SK-N-SH (cell line): ENCODE measurements at regions not wholly inside any gene's neighbourhood (a gene's known extent, or its start where the extent isn't known, plus 50 kb on each side); places are given as distances from the start of the nearest gene placed in this dataset.

Experiments
- CTCF ChIA-PET: fragments of 300-600, 350-600 bp; formaldehyde crosslinking; extraction: SDS; loops from one replicate; lab custom pipeline; 2021; lab: Yijun Ruan, JAX
- POLR2A ChIA-PET: fragments of 350-600 bp; sonication (Branson Sonifier 250); formaldehyde crosslinking; extraction: SDS; loops from one replicate; lab custom pipeline; 2020; ENCODE audit warnings: antibody characterized with exemption, inconsistent platforms; lab: Yijun Ruan, JAX
- DNase-seq: peaks from one replicate; pipeline ENCODE4 v3.0.0; 2012
- H2AFZ ChIP-seq: fragments of 200-600 bp; sonication (generic); 2 replicates; pipeline ENCODE4 v1.8.1; 2016; ENCODE audit warnings: antibody characterized with exemption, mild to moderate bottlenecking, low read depth
- H3F3A ChIP-seq: fragments of 200-600 bp; sonication (generic); replicated peaks from 2 replicates; pipeline ENCODE3; 2016; ENCODE audit warnings: antibody characterized with exemption, mild to moderate bottlenecking; ENCODE audit not compliant: insufficient read depth
- H3K27ac ChIP-seq, 2 experiments: fragments of 200-500 bp in 1 of 2; fragments of 200-600 bp in 1 of 2; sonication (Bioruptor generic) in 1 of 2; sonication (generic), shearing (Covaris generic) in 1 of 2; 2 replicates each; pipeline versions ENCODE4 v1.5.1 to v1.6.1; 2014 to 2016; ENCODE audit warnings: low read depth in 2 of 2, inconsistent platforms in 1 of 2, low read length in 1 of 2, mild to moderate bottlenecking in 1 of 2, mixed read lengths in 1 of 2
- H3K27me3 ChIP-seq: fragments of 200-600 bp; sonication (generic), shearing (Covaris generic); 2 replicates; pipeline ENCODE4 v1.6.1; 2016; ENCODE audit warnings: mixed run types; ENCODE audit not compliant: insufficient read depth
- H3K36me3 ChIP-seq, 2 experiments: fragments of 200-500 bp in 1 of 2; fragments of 200-600 bp in 1 of 2; sonication (Bioruptor generic) in 1 of 2; sonication (generic) in 1 of 2; replicated peaks in 1 of 2; 2 replicates each; pipeline versions ENCODE3 to v1.5.1; 2014 to 2016; ENCODE audit warnings: low read length in 1 of 2, mild to moderate bottlenecking in 1 of 2; ENCODE audit not compliant: insufficient read depth in 2 of 2, control insufficient read depth in 1 of 2
- H3K4me1 ChIP-seq, 2 experiments: fragments of 200-500 bp in 1 of 2; fragments of 200-600 bp in 1 of 2; sonication (Bioruptor generic) in 1 of 2; sonication (generic), shearing (Covaris generic) in 1 of 2; 2 replicates each; pipeline versions ENCODE4 v1.5.1 to v1.6.1; 2014 to 2016; ENCODE audit warnings: low read depth in 1 of 2, low read length in 1 of 2, mixed run types in 1 of 2; ENCODE audit not compliant: insufficient read depth in 2 of 2, control insufficient read depth in 1 of 2
- H3K4me2 ChIP-seq: fragments of 200-600 bp; sonication (generic), shearing (Covaris generic); 2 replicates; pipeline ENCODE4 v1.6.1; 2017; ENCODE audit warnings: mixed run types
- H3K4me3 ChIP-seq, 2 experiments: fragments of 200-500 bp in 1 of 2; fragments of 200-600 bp in 1 of 2; sonication (Bioruptor generic) in 1 of 2; sonication (generic), shearing (Covaris generic) in 1 of 2; 2 replicates each; pipeline versions ENCODE4 v1.5.1 to v1.8.1; 2014 to 2016; ENCODE audit warnings: low read depth in 2 of 2, inconsistent platforms in 1 of 2, low read length in 1 of 2, mild to moderate bottlenecking in 1 of 2, mixed read lengths in 1 of 2, moderate library complexity in 1 of 2
- H3K79me2 ChIP-seq: fragments of 200-600 bp; sonication (generic); 2 replicates; pipeline ENCODE4 v1.8.1; 2017; ENCODE audit warnings: mild to moderate bottlenecking; ENCODE audit not compliant: insufficient read depth
- H3K9ac ChIP-seq: fragments of 200-600 bp; sonication (generic); 2 replicates; pipeline ENCODE4 v1.6.1; 2017; ENCODE audit warnings: mixed run types
- H3K9me2 ChIP-seq: fragments of 200-600 bp; sonication (generic); 2 replicates; pipeline ENCODE4 v1.6.1; 2017; ENCODE audit warnings: mixed run types
- H3K9me3 ChIP-seq: fragments of 200-600 bp; sonication (generic); 2 replicates; pipeline ENCODE4 v1.6.1; 2017; ENCODE audit warnings: mixed run types, mild to moderate bottlenecking, moderate library complexity
- H4K20me1 ChIP-seq: fragments of 200-600 bp; sonication (generic); 2 replicates; pipeline ENCODE4 v1.6.1; 2017; ENCODE audit warnings: mild to moderate bottlenecking, mixed run types; ENCODE audit not compliant: insufficient read depth
- CTCF ChIP-seq: fragments of 200-600 bp; sonication (generic); IDR thresholded peaks from 2 replicates; pipeline ENCODE4 v1.6.1; 2017; ENCODE audit warnings: antibody characterized with exemption, mild to moderate bottlenecking, moderate library complexity
- ELF1 ChIP-seq: IDR thresholded peaks from 2 replicates; pipeline ENCODE4 v1.4.0; 2012
- EZH2phosphoT487 ChIP-seq: fragments of 200-600 bp; sonication (generic); IDR thresholded peaks from 2 replicates; pipeline ENCODE4 v1.6.1; 2017; ENCODE audit warnings: low read depth, mixed run types, mild to moderate bottlenecking, antibody characterized with exemption, moderate library complexity, borderline replicate concordance
- FOSL2 ChIP-seq: IDR thresholded peaks from 2 replicates; pipeline ENCODE4 v1.4.0; 2012; ENCODE audit warnings: low read depth, mild to moderate bottlenecking, moderate library complexity, borderline replicate concordance
- FOXJ3 ChIP-seq: sonication (generic); formaldehyde crosslinking; IDR thresholded peaks from 2 replicates; pipeline ENCODE4 v1.5.1; 2020; ENCODE audit warnings: mild to moderate bottlenecking, missing genetic modification reagents
- FOXM1 ChIP-seq: IDR thresholded peaks from 2 replicates; pipeline ENCODE4 v1.4.0; 2012; ENCODE audit warnings: low read depth, mild to moderate bottlenecking
- GABPA ChIP-seq: IDR thresholded peaks from 2 replicates; pipeline ENCODE4 v1.4.0; 2012; ENCODE audit warnings: low read depth, mild to moderate bottlenecking
- GATA2 ChIP-seq: sonication (generic); formaldehyde crosslinking; IDR thresholded peaks from 2 replicates; pipeline ENCODE4 v1.5.0; 2020; ENCODE audit warnings: mild to moderate bottlenecking, missing genetic modification reagents
- IRF3 ChIP-seq: fragments of 150-350 bp; IDR thresholded peaks from 2 replicates; pipeline ENCODE4 v1.6.1; 2016; ENCODE audit warnings: mild to moderate bottlenecking, low read depth, low read length
- JUND ChIP-seq: IDR thresholded peaks from 2 replicates; pipeline ENCODE4 v1.4.0; 2012
- MEF2A ChIP-seq: IDR thresholded peaks from 2 replicates; pipeline ENCODE4 v1.4.0; 2012; ENCODE audit warnings: low read depth, borderline replicate concordance
- NFIC ChIP-seq: IDR thresholded peaks from 2 replicates; pipeline ENCODE4 v1.4.0; 2012; ENCODE audit warnings: borderline replicate concordance
- PBX3 ChIP-seq: IDR thresholded peaks from 2 replicates; pipeline ENCODE4; 2012
- RCOR1 ChIP-seq: fragments of 150-350 bp; IDR thresholded peaks from 2 replicates; pipeline ENCODE4 v1.6.1; 2017; ENCODE audit warnings: antibody characterized with exemption, low read length
- RFX5 ChIP-seq: IDR thresholded peaks from 2 replicates; pipeline ENCODE4 v1.6.1; 2012; ENCODE audit warnings: mild to moderate bottlenecking, improper control_type of control experiment, low read length
- RXRA ChIP-seq: IDR thresholded peaks from 2 replicates; pipeline ENCODE4 v1.4.0; 2012; ENCODE audit warnings: low read depth, mild to moderate bottlenecking, borderline replicate concordance
- SIN3A ChIP-seq: IDR thresholded peaks from 2 replicates; pipeline ENCODE4 v1.6.1; 2012; ENCODE audit warnings: low read depth, mild to moderate bottlenecking, low read length, moderate library complexity, borderline replicate concordance
- TAF1 ChIP-seq: IDR thresholded peaks from 2 replicates; pipeline ENCODE4 v1.6.1; 2012; ENCODE audit warnings: low read depth, mild to moderate bottlenecking, low read length, moderate library complexity, borderline replicate concordance
- TCF12 ChIP-seq: IDR thresholded peaks from 2 replicates; pipeline ENCODE4 v1.4.0; 2012
- TEAD4 ChIP-seq: IDR thresholded peaks from 2 replicates; pipeline ENCODE4 v1.4.0; 2012; ENCODE audit warnings: mild to moderate bottlenecking, borderline replicate concordance; ENCODE audit not compliant: insufficient read depth
- YY1 ChIP-seq: IDR thresholded peaks from 2 replicates; pipeline ENCODE4 v1.4.0; 2012; ENCODE audit warnings: low read depth, mild to moderate bottlenecking
- WGBS: methylation state at CpG from one replicate; pipeline ENCODE4 v1.1.6; 2017; ENCODE audit warnings: low lambda C conversion rate; 5-methylcytosine and 5-hydroxymethylcytosine counted together

GRCh38 chr1:238293075-238293474, 402.4 kb upstream of the ZP4 start:
- Histone ChIP-seq H3K27me3 (no peaks in the 10 kb centered on the region), H3K4me3 (no peak overlapping the region), H3K9ac (no peak overlapping the region), H3K9me2 (no peaks in the 10 kb centered on the region), H3K36me3 (no peaks in the 10 kb centered on the region), H2AFZ (no peak overlapping the region), H4K20me1 (no peaks in the 10 kb centered on the region), H3K9me3 (no peaks in the 10 kb centered on the region), H3K4me1 (no peaks in the 10 kb centered on the region; a peak in 1 of 4 replicates), H3F3A (no peaks in the 10 kb centered on the region), H3K27ac (no peak overlapping the region), H3K4me2 (no peak overlapping the region), H3K79me2 (no peaks in the 10 kb centered on the region)
- TF ChIP-seq PBX3 (no peak), TCF12 (no peak), EZH2phosphoT487 (no peak), ELF1 (no peak), NFIC (no peak), YY1 (no peak), FOXJ3 (no peak), FOXM1 (no peak), FOSL2 (no peak), RFX5 (no peak), GATA2 (no peak), IRF3 (no peak), TAF1 (no peak), RCOR1 (no peak), TEAD4 (no peak), MEF2A (no peak), GABPA (no peak), JUND (no peak)
- CTCF ChIA-PET = no interaction called here
- 60% methylated on average over 3 of the region's 3 CpGs for WGBS
- POLR2A ChIA-PET = no interaction called here
- no peak for DNase-seq

DNA sequence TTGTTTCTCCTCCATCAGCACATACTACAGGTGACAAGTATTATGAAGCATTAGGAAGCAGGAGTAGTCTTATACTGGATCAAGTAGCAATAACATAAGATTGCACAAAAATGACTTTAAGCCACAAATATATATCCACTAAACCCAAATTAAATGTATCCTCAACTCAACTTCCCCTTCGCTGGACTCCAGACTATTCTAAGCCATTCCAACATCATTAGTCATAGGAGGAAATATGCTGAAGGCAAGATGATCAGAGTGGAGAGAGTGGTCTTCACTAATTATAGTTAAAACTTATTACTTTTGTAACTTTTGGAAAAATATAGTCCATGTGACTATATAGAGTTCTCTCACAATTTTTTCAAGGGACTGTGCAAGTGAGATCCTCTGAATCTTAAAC, 390.7 kb upstream of the ZP4 start:
- Histone ChIP-seq H3K79me2 (no peaks in the 10 kb centered on the region), H3K9me3 (no peaks in the 10 kb centered on the region; the same call in 1 of the 2 replicates), H3K9me2 (no peaks in the 10 kb centered on the region), H3K4me1 (peaks cover 0 to 4% of the 10 kb centered on the region in 2 experiments; a peak in 2 of 4 replicates), H4K20me1 (no peaks in the 10 kb centered on the region), H3K27ac (no peak overlapping the region), H3F3A (no peaks in the 10 kb centered on the region), H3K4me2 (no peak overlapping the region), H3K9ac (no peak overlapping the region)
- POLR2A ChIA-PET = no interaction called here
- CTCF ChIA-PET = no interaction called here
- no peak for DNase-seq
- TF ChIP-seq NFIC (no peak), IRF3 (no peak), RCOR1 (no peak), RXRA (no peak), SIN3A (no peak), PBX3 (no peak), CTCF (no peak)
- TF ChIP-seq, all 33 proteins: peak for 0
- 41% methylated on average over 1 of the region's 1 CpG for WGBS
- H3K4me3 ChIP-seq = no peak overlapping the region
- H3K36me3 ChIP-seq = no peaks in the 10 kb centered on the region
- no peaks in the 10 kb centered on the region for H3K27me3 ChIP-seq
- no peak overlapping the region for H2AFZ ChIP-seq
